ENCODE measurements at regions not wholly inside any gene's neighbourhood (a gene's known extent, or its start where the extent isn't known, plus 50 kb on each side); places are given as distances from the start of the nearest gene placed in this dataset.
"Not testable (repeated sequence)": the region's sequence is repeated elsewhere in the genome, so short reads cannot be mapped to it uniquely, and the experiment has no call there.

DNA sequence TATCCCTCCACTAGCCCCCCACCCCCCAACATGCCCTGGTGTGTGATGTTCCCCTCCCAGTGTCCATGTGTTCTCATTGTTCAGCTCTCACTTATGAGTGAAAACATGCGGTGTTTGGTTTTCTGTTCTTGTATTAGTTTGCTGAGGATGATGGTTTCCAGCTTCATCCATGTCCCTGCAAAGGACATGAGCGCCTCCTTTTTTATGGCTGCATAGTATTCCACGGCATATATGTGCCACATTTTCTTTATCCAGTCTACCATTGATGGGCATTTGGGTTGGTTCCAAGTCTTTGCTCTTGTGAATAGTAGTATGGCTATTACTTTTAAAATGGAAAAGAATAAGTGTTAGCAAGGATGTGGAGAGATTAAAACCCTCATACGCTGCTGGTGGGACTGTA is 50.8 kb upstream of the FAM171A1 start:
- H3K4me2 ChIP-seq (ENCODE audit: low read depth, low read length); H3K27me3 ChIP-seq (ENCODE audit: control insufficient read depth in 1 of 2, insufficient read depth in 2 of 2, low read length in 2 of 2); H3K36me3 ChIP-seq (replicated peaks in 1 of 2; ENCODE audit: control insufficient read depth in 1 of 2, insufficient read depth in 2 of 2, low read length in 2 of 2); ATAC-seq; H2AFZ ChIP-seq (ENCODE audit: low read length); H4K20me1 ChIP-seq (ENCODE audit: insufficient read depth, low read length); BruUV-seq (replicated peaks); FAIRE-seq; H3K9ac ChIP-seq (ENCODE audit: insufficient read depth, low read depth, low read length); POLR2A ChIA-PET; CTCF ChIA-PET (ENCODE audit: low intra/inter-chr PET ratio, low total read pairs); H3K4me3 ChIP-seq (replicated peaks in 1 of 3; ENCODE audit: insufficient read depth in 1 of 3, low read depth in 2 of 3, low read length in 3 of 3); in situ Hi-C loops (cut with HindIII; ENCODE audit: extremely low pct_ligation_motif_present, low pct_unique_long_range_greater_than_20kb); intact Hi-C loops (cut with micrococcal nuclease; ENCODE audit: unreplicated experiment); H3K79me2 ChIP-seq (ENCODE audit: insufficient read depth, low read length); H3K4me1 ChIP-seq (ENCODE audit: insufficient read depth, low read length); H3K9me3 ChIP-seq (ENCODE audit: low read length); H3K27ac ChIP-seq (ENCODE audit: extremely low read length, insufficient read depth, low read length); DNase-seq (ENCODE audit: low spot score): not testable (repeated sequence)
- 4% methylated on average over 4 of the region's 4 CpGs for WGBS (ENCODE audit: low lambda C conversion rate)
